HG02938 (cell line): ENCODE measurements at regions not wholly inside any gene's neighbourhood (a gene's known extent, or its start where the extent isn't known, plus 50 kb on each side); places are given as distances from the start of the nearest gene placed in this dataset.
A peak's percentile ranks its signal among the peaks of the same experiment; 100 is the strongest.

Experiments used
- ATAC-seq: cut with Tn5 transposase; IDR thresholded peaks from one replicate; pipeline ENCODE4 v1.9.1; 2021; ENCODE audit warnings: mild to moderate bottlenecking, moderate library complexity; ENCODE audit not compliant: unreplicated experiment

GRCh38 chr1:81232420-81232819 lies 568.3 kb upstream of the ADGRL2 start:
- ATAC-seq = no peak

GRCh38 chr1:81231729-81232038 lies 569.0 kb upstream of the ADGRL2 start:
- ATAC-seq = no peak

DNA sequence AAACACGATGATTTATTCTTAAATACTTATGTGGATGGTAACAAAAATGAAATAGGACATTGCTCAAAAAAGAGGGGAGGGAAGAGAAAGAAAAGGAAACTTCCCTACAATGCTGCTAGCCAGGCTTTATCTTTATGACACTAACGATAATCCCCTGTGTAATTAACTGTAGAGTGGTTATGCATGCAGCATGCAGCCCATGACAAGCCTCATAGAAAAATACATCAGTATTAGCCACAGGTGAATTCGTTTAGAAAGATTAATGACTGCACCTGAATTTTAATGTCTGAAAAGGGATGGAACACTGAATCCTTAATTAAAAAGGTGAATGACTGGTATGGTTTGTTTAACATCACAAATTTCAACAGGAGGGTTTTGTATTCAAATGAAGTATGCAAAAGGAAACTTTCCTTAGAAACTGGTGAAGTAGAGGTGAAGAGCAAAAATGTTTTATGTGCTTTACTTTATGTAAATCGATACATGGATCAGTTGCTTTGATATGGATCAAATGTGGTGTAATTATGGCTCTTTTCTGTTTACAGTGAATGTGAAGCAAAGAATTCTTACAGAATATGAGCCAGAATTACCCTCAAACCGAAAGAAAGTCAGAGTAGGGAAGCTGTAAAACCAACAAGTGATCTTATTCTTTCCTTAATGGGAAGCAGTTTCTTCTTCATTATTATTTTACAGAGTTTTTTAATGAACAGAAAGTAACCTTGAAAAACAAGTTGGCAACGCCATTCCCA lies 569.6 kb upstream of the ADGRL2 start:
- no peak for ATAC-seq

DNA sequence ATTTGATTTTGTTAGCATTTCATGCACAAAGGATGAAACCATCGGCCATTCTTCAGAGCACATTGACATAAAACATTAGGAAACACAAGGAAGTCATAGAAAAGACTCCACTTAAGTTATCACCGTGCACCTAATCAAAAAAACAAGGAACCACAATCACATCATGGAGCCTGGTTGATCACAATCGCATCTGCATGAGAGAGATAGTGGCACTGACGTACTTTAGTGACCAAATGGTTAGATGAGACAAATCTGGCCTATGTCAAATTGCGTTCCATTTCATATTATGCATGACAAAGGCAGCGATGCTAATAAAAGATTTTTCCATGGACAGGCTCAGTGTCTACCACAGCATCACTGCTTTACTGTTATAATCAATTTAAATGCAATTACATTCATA lies 571.8 kb upstream of the ADGRL2 start:
- no peak for ATAC-seq

DNA sequence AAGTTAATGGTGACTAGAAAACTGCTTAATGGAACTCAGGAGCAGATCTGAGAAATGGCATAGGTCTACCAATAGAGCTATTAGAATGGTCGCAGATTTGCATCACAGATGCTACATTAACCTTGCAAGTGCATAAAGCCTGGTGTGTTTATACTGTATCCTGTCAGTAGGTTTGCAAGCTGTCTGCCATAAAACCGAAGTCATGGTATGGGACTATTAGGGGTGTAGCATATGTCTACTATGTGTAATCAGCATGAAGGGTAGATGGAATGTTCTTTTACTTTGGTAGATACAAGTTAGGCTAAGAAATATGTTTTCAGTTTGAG lies 574.2 kb upstream of the ADGRL2 start:
- peak; percentile 29 for ATAC-seq

DNA sequence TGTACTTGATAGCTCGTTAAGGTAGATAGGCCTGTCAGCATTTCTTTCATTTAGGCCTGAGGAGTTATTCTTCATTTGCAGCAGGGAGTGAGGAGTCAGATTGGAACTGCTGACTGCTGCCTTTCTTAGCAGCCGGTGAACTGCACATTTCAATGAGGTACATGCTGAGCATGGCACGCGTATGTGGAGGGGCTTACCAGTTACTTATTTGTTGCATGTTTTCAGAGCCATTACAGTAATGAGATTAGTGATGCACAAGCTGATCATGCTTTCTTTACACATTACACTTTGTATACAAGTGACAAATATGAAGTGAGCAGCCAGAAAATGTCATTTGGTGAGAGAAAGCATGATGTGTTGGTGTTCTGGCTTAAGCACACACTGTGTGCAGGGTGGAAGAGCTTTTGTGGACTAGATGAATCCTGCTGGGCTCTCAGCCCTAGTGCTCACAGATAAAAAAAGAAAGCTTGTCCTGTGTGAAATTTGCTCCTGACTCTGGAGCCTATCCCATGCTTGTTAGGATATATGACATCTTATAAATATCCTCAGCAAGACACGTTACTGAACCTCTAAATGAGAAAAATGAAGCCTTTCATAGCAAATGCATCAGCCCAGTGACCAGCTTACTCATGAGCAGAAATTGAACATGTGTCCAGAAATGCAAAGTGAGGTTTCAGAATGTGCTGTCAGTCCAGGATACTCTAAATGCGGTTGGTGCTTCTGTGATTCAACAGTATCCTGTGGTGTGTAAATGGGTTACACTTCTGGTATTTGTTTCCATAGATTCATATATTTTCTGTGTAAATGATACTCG lies 574.7 kb upstream of the ADGRL2 start:
- ATAC-seq = peak; percentile 44

DNA sequence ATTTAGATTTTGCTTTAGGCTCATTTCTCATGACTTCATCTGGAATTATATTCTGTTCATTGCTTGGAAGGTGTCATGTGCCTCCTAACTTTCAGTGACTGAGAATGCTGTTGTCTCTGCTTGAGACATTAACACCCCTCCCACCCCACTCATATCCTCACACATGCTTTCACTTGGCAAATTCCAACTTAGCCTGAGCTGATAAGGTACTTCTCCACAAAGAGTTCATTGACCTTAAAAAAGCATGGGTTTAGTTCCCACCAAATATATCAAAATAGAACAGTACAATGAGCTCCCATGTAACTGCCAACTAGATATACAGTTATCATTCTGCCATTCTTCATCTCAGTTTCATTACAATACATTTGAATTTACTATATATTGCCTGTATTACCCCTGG lies 576.5 kb upstream of the ADGRL2 start:
- ATAC-seq = no peak

- no peak for ATAC-seq
Measured at GRCh38 chr1:81221564-81221963, 579.2 kb upstream of the ADGRL2 start.

DNA sequence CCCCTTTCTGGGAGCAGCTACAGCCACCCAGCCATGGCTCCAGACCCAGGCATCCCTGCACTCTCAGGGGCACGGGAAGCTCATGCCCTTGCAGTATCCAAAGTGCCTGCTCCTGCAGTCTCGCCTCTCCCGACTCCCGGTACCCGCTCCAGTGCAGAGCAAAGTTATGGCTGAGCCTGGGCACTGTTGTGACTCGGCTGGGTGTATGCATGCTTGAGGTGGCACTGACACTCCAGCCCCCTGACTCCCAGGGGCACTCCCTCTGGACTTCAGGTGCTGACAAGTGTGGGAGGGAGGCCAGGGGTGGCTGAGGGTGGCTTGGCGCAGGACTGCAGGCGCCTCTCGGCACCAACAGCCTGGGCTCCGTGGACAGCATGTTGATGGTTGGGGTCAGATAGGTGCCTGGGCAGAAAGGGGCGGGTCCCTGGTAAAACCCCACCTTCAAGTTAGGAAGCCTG lies 580.1 kb upstream of the ADGRL2 start:
- ATAC-seq = no peak

- no peak for ATAC-seq
Measured at GRCh38 chr1:81217058-81217457, 583.7 kb upstream of the ADGRL2 start.

DNA sequence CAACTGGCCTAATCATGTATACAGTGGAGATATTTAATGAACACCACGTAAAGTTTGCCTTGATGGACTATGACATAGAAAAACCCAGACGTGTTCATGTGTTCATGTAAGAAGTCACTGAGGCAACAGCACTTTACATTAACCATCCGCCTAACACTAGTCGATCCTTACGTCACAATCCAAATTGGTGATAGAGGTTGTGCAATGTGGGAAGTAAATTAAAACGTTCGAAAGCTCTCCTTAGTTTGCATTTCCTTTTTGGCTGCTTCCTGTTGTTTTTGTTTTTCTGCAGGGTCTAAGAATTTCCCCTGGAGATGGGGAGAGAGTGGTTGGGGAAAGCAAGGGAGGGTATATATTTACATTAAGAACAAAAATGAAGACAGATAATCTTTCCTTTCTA lies 587.5 kb upstream of the ADGRL2 start:
- ATAC-seq = no peak

DNA sequence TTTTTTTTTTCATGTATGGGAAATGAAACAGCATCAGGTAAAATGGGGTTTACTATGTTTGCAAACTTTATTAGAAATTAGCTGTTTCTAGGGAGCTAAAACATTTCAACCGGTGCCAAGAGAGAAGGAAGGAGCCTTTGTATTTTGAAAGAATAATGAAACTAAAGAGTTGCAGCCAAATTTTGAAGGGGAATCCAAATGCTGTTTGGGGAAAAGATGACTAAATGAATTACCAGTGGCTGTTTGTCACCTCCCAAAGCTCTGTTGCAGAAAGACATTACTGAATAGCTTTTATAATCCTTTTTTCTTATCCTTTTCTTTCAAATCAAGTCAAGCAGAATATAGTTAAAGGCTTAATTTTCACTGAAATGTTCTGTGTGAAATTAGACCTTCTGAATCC lies 591.3 kb upstream of the ADGRL2 start:
- no peak for ATAC-seq

DNA sequence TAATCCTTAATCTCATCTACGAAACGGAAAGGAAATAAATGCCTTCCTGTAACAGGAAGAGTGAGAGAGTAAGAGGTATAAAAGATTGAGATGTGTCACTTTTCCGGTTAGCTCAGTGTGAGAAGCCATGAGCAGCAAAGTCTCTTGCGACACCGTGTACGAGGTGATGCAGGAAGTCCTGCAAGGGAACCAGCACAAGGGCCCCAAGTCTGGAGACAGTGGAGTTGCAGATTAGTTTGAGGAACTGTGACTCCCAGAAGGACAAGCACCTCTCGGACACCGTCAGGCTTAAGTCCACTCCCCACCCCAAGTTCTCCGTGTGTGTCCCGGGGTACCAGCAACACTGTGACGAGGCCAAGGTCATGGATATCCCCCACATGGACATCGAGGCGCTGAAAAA lies 592.3 kb upstream of the ADGRL2 start:
- no peak for ATAC-seq

DNA sequence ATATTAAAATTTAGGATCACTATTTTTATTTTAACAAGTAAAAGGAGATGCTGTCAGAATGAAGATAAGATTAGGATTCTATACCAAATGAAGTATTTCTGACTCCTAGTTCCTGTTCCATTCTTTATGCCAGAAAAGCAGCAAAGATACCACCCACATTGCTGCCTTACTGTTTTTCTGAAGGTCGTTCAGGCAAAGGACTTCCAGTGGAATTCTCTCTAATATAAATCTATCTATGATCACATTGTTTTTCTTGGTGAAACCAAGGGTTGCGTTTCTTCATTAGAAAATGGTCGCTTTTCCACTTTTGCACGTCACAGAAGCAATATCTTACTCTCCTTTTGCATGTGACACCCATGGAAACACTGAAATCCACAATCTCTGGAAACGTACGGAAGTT lies 594.8 kb upstream of the ADGRL2 start:
- no peak for ATAC-seq

DNA sequence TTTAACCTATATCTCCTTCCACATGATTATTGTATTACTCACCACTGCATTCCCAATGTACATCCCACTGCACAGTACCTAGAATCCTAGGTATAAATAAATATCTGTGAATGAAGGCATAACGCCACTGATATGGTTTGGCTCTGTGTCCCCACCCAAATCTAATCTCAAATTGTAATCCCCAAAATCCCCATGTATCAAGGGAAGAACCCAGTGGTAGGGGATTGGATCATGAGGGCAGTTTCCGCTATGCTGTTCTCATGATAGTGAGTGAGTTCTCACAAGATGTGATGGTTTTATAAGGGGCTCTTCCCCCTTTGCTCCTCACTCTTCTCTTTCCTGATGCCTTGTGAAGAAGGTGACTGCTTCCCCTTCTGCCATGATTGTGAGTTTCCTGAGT lies 599.0 kb upstream of the ADGRL2 start:
- no peak for ATAC-seq

DNA sequence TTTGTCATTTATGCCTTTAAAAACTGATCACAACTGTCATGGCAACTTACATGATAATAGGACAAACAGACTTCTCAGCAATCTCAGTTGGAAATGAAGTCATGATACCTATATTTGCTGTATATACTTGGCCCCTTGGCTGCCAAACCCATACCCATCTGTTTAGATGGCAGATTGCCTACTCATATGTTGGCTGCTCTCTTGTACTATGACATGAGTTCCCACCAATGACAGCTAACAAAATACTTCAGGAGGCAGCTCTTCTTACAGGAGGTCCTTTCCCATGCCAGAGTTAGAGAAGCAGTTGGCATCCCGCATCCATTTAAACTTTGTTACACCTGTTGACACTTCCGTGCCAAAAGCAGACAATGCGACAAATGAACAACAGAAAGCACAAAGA lies 603.1 kb upstream of the ADGRL2 start:
- ATAC-seq = no peak

DNA sequence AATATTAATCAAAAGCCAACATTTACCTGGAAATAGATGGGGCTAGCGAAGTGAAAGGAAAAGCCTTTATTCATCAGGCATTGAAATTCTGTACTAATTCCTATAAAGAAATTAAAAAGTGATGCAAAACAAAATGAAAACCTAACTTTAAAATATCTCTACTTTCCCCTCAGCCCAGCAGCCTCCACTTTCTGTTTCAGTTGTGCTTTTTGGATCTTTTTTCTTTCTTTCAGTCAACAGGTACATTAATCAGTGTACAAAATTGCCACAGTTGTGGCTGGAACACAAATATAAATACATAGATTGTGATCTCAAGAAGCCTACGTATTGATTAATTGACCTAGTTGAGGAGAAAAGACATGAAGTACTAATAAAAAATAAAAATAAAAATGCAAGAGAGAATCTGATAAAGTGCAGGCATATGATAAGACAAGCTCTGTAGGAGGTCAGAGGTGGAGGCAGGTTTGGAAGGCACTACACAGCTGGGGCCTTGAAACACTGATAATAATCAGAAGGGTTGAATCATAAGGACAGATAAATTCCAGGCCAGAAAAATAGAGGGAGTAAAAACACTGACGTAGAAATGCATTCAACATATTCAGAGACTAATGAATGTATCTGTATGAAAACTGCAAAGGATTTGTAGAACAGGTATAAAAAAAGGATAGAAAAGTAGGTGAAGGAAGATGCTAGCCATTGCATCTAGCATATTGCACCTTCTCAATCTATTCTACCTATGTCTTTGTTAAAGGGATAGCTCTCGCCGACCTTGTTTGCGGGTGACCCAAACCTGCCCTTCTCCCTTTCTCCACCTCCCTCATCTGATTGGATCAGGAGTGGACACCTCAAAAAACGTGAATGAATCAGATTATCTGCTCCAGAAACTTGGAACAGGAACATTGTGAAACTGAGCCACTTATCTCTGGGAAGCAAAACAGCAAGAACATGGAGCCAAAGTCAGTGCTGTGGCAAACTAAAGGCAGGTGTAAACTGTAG lies 607.8 kb upstream of the ADGRL2 start:
- ATAC-seq = no peak

GRCh38 chr1:81190003-81190402 lies 610.7 kb upstream of the ADGRL2 start:
- ATAC-seq = no peak

DNA sequence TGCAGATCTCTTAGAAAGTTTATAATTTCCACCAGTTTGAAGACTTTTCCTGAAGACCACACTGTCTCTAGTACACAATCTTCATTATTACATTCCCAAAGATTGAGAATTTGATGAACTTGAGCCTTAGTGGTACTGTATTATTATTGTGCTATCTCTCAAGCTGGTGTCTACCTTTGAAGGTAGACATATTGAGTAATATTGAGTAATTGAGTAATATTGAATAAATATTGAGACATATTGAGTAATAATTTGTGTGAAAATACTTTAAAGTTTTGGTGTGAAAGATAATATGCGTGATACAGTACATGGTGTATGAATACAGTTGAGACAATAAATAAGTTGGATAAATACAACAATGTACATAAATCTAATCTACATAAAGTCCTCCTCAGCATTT lies 613.1 kb upstream of the ADGRL2 start:
- no peak for ATAC-seq

DNA sequence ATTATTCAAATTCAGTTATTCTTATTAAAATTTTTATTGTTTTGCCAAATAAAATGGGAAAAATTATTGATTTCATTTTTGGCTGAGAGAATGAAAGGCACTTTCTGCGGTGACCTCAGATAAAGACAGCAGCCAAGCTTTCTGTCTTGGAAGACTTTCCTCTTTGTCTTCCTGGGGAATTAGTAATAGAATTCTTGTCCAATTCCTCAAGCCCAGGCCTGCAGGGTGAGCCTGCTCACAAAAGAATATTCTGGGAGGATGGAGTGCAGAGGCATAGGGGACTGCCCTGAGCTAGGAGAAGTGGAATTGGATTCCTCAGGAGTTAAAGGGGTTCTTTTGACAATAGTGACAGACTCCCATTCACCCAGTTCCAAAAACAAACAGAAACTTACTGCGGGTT lies 614.5 kb upstream of the ADGRL2 start:
- no peak for ATAC-seq

- ATAC-seq = no peak
Measured at GRCh38 chr1:81183553-81183952, 617.2 kb upstream of the ADGRL2 start.

DNA sequence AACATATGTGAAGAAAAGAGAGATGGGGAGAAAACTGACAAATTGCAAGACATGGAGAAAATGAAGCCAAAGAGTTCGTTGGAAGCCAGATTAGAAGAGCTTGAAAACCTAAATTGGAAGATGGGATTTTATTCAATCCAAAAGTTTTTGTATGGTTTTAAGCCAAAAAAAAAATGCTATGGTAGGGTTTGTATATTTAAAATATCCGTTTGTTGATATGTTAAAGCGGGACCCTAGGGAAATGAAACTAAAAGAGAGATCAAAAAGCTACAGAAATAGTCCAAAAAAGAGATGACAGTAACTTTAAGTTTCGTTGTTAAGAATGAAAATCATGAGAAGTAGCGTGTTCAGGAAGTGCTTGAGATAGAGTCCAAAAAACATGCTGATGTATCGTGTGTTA lies 617.7 kb upstream of the ADGRL2 start:
- ATAC-seq = no peak
